Bronchial epithelial cell (primary cell): ENCODE measurements at regions not wholly inside any gene's neighbourhood (a gene's known extent, or its start where the extent isn't known, plus 50 kb on each side); places are given as distances from the start of the nearest gene placed in this dataset.

Source experiments
- DNase-seq: peaks from one replicate; pipeline ENCODE4 v3.0.0-alpha.2; 2010; ENCODE audit warnings: low read depth
- FAIRE-seq: peaks from 2 replicates; lab custom pipeline; 2011; peaks lifted over from hg19 to GRCh38; lab: Jason Lieb, UNC
- H3K27me3 ChIP-seq: 2 replicates; pipeline ENCODE4 v1.5.1; 2011; ENCODE audit warnings: low read length; ENCODE audit not compliant: control insufficient read depth, insufficient read depth
- H3K36me3 ChIP-seq: 2 replicates; pipeline ENCODE4 v1.5.1; 2011; ENCODE audit warnings: low read length; ENCODE audit not compliant: control insufficient read depth, insufficient read depth
- H3K4me3 ChIP-seq: 2 replicates; pipeline ENCODE4 v1.5.1; 2011; ENCODE audit warnings: mild to moderate bottlenecking, low read depth, low read length, control low read depth
- TF ChIP-seq, protein P1 (sequence below): IDR thresholded peaks from 2 replicates; pipeline ENCODE4 v1.5.1; 2011; ENCODE audit warnings: mild to moderate bottlenecking, moderate library complexity, low read length, control low read depth, inconsistent platforms; ENCODE audit not compliant: insufficient read depth, severe bottlenecking

DNA sequence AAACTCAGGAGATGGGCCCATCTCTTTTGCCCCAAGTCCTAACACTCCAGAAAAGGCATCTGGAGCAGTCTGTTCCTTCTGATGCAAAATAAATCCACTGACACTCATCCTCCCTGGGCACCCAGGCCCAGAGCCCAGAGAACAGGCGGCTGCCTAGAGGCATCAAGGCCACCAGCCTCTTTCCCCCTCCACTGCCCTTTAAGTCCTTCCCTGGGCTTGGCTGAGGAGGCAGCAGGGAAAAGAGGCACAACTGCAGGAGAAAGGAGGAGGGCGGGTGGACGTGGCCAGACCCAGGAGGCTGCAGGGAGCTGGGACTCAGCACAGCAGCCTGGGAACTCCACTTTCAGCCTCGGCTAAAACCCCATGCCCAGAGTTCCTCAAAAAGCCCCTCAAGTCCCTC lies 99.7 kb upstream of the ID2 start:
- Histone ChIP-seq H3K36me3 (no peaks in the 10 kb centered on the region), H3K27me3 (no peaks in the 10 kb centered on the region), H3K4me3 (no peak overlapping the region)
- TF ChIP-seq, protein P1, sequence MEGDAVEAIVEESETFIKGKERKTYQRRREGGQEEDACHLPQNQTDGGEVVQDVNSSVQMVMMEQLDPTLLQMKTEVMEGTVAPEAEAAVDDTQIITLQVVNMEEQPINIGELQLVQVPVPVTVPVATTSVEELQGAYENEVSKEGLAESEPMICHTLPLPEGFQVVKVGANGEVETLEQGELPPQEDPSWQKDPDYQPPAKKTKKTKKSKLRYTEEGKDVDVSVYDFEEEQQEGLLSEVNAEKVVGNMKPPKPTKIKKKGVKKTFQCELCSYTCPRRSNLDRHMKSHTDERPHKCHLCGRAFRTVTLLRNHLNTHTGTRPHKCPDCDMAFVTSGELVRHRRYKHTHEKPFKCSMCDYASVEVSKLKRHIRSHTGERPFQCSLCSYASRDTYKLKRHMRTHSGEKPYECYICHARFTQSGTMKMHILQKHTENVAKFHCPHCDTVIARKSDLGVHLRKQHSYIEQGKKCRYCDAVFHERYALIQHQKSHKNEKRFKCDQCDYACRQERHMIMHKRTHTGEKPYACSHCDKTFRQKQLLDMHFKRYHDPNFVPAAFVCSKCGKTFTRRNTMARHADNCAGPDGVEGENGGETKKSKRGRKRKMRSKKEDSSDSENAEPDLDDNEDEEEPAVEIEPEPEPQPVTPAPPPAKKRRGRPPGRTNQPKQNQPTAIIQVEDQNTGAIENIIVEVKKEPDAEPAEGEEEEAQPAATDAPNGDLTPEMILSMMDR: no peak
- FAIRE-seq (no peak), DNase-seq (no peak)

DNA sequence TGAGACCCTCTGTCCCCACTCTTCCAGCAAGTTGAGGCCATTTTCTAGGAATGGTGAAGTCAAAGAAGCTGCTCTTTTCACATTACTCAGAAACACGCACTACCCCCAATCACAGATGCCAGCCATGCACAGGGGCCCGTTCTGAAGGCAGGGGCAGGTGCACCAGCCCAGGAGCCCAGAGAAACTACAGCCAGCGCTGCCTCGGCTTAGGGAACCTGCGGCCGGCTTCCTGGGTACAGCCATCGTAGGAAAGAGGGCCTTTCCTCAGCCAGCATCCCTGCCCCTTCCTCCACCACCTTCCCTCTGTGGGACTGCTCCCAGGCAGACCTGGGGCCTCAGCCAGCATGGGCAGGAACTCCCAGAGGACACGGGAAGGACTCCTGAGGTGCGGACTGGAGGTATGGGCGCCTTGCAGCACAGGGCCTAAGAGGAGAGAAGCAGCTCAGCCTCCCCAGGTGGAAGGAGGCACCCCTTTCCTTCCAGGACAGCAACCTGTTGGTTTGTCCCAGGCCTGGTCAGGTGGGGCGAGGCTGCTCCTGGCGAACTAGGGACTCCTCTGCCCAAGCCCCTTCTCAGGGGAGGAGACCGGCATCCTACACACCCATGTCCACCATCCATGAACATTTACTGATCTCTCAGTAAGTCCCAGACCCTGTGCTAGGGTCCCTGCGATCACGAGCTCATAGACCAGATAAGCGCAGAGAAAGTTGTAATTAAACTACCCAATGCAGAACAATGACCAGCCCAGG lies 99.0 kb upstream of the ID2 start:
- Histone ChIP-seq H3K36me3 (no peaks in the 10 kb centered on the region), H3K4me3 (no peak overlapping the region), H3K27me3 (no peaks in the 10 kb centered on the region)
- FAIRE-seq (no peak), DNase-seq (no peak)
- TF ChIP-seq, protein P1: no peak

DNA sequence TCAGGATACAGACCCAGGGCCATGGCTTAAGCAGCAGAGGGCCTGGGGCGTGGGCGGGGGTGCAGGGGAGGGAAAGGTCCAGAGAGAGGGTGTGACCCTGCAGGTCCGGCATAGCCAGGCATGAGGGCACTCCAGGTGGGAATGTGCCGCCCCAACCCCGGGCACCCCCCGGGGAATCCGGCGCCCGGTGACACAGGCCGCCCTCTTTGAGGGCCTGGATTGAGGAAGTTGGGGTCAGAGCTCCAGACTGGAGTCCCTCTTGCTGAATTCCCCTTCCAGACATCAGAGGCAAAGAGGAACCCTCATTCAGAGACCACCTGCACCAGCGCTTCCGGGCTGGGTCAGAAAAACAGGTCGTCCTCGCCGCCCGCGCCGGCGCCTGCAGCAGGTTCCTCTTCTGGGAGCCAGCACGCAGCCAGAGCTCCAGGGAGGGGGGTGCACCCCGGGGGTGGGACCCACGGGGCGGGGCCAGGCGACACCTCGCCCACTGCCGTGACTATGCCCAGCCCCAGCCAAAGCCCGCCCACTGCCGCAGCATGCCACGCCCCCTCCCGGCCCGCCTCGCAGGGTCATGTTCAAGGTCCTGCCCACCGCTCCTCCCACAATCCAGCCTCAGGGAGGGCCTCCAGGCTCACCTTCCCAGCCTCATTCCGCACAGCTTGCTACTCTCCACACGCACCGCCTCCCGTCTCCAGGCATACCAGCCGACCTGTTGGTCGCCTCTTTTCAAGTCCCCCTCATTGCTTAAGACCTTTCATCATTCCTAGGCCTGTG lies 98.3 kb upstream of the ID2 start:
- TF ChIP-seq, protein P1: no peak
- H3K27me3 ChIP-seq: no peaks in the 10 kb centered on the region
- H3K4me3 ChIP-seq: no peak overlapping the region
- FAIRE-seq: no peak
- H3K36me3 ChIP-seq: no peaks in the 10 kb centered on the region
- peak; percentile 60 for DNase-seq

DNA sequence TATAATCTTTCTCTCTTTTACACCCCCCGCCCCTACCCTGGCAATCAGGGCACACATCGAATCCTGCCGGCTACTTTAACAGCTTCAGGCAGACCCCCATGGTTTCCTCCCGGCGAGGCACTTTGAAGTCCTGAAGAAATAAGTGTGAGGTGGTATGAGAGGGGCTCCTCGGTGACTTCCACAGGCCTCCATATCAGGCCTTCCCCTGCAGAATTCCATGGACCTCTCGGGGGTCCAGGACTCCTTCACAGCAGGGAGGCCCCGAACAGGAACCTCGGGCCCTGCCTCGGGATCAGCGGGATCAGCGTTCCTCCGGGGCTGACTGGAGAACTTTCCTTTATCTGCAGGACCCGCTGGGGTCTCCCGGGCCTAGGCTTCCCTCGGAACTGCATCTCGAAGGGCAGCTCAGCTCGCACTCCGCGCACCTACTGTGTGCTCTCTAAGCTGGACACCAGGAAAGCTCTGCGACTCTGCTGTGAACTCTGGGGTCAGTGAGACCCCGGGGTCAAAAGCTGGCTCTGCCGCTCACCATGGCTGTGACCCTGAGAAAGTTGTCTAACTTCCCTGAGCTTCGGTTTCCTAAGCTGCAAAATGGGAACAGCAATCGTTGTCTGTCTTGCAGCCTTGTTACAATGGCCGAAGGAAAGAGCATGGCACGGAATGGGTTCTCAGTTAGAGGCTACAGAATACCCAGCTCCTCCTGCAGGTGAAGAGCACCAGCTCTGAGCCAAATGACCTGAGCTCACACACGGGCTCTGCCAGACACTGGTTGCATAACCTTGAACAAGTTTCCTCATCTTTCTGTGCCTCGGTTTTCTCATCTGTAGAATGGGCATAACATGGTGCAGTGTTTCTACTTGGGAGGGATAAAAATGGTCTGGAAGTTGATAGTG lies 97.4 kb upstream of the ID2 start:
- FAIRE-seq (no peak), DNase-seq (no peak)
- H3K4me3 ChIP-seq: no peak overlapping the region
- TF ChIP-seq, protein P1: no peak
- H3K36me3 ChIP-seq: no peaks in the 10 kb centered on the region
- H3K27me3 ChIP-seq: no peaks in the 10 kb centered on the region

DNA sequence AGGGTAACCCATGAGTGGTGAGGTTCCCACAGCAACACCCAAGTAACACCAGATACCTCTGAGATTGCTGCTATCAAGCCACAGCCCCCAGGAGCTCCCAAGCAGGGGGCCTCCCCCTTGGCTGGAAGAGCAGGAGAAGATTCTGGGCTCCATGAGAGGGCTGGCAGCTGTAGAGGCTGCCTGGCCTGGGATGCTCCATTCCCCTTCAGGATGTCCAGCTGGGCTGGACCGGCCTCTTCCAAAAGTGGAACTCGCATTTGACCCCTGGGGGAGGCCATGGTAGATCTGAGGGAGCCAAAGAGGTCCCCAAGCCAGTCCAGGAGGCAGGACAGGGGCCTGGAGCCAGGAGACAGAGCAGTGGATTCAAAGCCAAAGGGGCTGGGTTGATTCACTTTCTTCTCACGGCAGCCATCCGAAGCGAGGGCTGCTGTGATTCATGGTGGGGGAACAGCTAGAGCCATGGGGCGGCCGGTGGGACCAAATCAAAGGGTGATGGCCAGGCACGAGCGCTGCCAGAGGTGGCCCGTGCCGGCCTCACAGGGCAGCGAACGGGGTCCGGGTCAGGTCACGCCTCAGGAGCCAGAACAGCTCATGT lies 95.3 kb upstream of the ID2 start:
- H3K36me3 ChIP-seq: no peaks in the 10 kb centered on the region
- no peak for FAIRE-seq
- no peaks in the 10 kb centered on the region for H3K27me3 ChIP-seq
- TF ChIP-seq, protein P1: no peak
- no peak overlapping the region for H3K4me3 ChIP-seq
- DNase-seq: no peak
